ENCODE measurements at regions not wholly inside any gene's neighbourhood (a gene's known extent, or its start where the extent isn't known, plus 50 kb on each side); places are given as distances from the start of the nearest gene placed in this dataset.

- TF ChIP-seq EP300 (conservative IDR thresholded peaks at IDR 0.05; ENCODE audit: poor library complexity, severe bottlenecking), result no peak
- TF ChIP-seq POLR2AphosphoS5 (IDR thresholded peaks at IDR 0.05), result no peak
- no peak for TF ChIP-seq EZH2 (IDR thresholded peaks at IDR 0.05; ENCODE audit: borderline replicate concordance, insufficient read depth, low read length, poor library complexity, severe bottlenecking)
- TF ChIP-seq CTCF (IDR thresholded peaks at IDR 0.05; ENCODE audit: poor library complexity, severe bottlenecking), result no peak
These were observed 315.3 kb downstream of the GADD45G start for GRCh38 chr9:89920131-89920530.
